HT-29 (cell line): ENCODE measurements at regions not wholly inside any gene's neighbourhood (a gene's known extent, or its start where the extent isn't known, plus 50 kb on each side); places are given as distances from the start of the nearest gene placed in this dataset.

Source experiments
- DNase-seq: peaks from one replicate; pipeline ENCODE4 v3.0.0-alpha.2; 2015; ENCODE audit warnings: low spot score

DNA sequence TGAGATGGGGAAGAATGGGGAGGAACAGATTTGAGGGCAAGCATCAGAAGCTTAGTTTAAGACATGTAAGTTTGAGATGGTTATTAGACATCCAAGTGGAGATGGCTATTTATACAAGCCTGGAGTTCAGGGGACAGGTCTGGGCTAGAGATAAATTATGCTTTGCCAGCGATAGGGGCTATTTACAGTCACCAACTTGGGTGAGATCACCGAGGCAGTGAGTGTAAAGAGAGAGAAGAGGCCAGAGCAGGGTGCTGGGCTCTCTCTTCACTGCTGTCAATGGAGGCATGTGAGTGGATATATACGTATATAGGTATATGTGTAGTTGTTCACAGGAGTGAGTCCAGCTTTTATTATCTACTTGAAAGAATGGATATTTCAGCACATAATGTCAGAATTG, 81.0 kb downstream of the QPCT start:
- DNase-seq: no peak

- no peak for DNase-seq
Observed at GRCh38 chr2:37427241-37427640, 82.8 kb downstream of the QPCT start.

DNA sequence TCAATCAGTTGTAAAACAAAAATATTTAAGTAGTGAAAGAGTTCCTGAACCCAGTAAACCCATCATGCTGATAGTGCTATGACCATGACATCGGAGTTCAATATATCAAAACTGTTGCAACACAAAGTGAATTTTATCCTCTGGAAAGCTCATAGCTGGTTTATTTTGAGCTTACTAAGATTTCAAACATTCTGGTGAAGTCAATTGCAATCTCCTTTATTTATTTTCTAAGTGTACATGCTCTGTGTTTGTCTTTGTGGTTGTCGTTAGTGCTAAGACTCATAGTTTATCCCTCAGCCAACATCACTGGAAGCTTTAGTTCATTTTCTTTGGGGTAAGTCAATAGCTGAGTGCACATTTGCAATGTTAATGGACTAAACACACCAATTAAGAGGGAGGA, 91.9 kb downstream of the QPCT start:
- no peak for DNase-seq

DNA sequence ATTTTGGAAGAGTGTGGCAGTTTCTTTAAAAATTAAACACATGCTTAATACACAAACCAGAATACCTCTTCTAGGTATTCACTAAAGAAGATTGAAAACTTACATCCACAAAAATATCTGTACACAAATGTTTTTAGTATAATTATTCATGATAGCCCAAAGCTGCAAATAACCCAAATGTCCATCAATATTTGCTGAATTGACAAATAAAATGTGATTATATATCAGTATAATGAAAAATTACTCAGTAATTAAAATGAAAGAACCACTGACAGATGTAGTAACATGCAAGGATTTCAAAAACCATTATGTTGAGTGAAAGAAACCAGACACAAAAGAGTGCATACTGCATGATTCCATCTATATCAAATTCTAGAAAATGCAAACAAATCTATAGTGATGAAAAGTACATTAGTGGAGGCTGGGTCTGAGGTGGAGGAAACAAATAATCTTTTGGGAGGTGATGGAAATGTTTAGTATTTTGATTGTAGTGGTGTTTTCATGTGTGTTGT, 94.8 kb downstream of the QPCT start:
- DNase-seq: no peak

DNA sequence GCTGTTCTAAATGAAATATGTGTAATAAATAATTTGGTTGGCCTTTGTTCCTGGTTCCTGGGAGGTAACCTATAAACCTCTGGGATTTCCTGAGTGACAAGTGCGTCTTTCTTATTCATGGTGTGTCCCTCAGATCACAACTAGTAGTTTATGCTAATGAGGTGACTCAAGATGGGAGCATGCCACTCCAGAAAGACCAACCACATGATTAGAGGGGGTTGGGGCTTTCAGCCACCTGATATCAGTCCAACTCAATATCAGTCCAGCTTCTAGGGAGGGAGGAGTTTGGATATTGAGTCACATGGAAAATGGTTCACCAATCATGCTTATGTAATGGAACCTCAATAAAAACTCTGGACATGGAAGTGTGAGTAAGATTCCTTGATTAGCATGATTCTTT, 96.6 kb downstream of the QPCT start:
- DNase-seq: no peak

DNA sequence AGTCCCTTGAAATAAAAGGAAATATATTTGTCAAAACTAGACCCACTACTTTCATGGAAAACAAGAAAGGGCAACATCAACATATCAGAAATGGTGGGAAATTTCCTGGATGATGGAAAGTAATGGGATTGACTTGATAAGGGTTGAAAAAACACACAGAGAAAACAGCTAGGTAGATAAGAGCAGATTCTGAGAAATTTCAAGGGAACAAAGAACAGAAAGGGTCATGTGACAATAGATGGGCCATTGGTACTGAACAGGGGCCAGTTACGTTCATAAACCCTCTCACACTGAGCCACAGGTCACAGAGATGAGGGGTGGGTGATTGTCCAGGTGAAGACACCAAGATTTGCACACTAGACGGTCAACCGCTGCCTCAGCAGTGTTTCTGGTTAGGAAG, 98.7 kb downstream of the QPCT start:
- no peak for DNase-seq

GRCh38 chr2:37447446-37447845, 103.0 kb downstream of the QPCT start:
- no peak for DNase-seq

GRCh38 chr2:37448342-37449120, 104.1 kb downstream of the QPCT start:
- no peak for DNase-seq

DNA sequence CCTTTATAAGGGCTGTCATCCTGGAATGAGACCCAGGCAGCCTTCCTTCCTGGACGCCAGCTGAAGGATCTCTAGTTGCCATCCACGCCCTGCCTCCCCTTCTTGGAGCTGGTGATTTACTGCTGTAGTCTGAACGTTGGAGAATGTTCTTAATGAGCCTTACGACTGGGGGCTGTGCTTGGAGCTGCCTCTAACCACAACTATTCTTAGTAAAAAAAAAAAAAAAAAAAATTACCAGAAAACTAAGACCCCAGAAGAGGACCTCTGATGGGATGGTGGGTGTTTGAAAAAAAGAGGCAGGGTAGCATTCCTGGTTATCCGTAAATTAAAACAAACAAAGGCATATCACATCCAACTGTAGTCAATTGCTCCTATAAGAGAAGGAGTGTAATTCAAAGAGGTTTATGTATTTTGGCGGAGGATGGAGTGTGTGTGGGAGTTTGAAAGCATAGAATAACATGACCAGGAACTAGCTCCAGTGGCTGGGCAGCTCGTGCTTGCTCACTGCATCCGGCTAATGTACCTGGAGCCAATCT, 105.4 kb downstream of the QPCT start:
- DNase-seq: no peak

- no peak for DNase-seq
Observed at GRCh38 chr2:37453027-37453426, 108.6 kb downstream of the QPCT start.

DNA sequence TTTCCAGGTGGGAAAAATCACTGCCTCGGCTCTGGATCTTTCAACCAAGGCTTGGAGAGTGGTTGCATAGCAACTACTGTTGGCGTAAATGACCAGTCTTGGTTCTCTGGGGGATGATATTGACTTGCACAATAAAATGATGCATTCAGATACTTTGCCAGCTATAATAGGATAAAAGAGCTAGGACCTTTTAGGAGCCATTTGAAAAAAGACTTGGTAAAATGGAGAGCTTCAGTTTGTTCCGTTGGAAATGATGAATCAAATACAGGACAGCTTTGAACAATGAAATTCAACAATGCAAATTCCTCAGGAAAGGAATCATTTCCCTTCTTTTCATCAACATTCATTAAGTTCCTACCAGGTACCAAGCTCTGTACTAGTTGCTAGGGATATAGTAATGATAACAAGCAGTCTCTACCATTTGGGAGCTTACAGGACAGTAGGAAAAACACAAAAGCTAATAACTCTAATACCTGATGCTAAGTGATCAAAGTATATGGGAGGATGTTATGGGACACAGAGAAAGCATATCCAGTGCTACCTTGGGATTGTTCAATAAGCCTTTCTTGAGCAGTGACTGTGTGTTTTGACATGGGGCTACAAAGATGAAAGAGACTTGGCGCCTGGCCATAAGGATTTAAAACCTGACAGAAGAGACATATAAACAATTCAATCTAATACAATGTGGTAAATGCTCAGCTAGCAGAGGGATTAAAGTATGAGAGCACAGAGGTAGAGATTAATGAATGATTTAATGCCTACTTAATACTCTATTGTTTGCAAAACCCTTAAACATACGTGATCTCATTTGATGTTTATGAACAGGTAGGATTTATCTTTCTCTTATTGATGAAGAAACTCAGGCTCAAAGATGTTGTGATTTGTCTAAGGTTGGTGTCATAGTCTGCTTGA, 110.7 kb downstream of the QPCT start:
- DNase-seq: no peak

- DNase-seq: no peak
Observed at GRCh38 chr2:37456479-37456878, 112.0 kb downstream of the QPCT start.

- no peak for DNase-seq
Observed at GRCh38 chr2:37457401-37457901, 113.0 kb downstream of the QPCT start.

- no peak for DNase-seq
Observed at GRCh38 chr2:37458133-37458532, 113.7 kb downstream of the QPCT start.

- DNase-seq: no peak
Observed at GRCh38 chr2:37459095-37459981, 114.9 kb downstream of the QPCT start.

DNA sequence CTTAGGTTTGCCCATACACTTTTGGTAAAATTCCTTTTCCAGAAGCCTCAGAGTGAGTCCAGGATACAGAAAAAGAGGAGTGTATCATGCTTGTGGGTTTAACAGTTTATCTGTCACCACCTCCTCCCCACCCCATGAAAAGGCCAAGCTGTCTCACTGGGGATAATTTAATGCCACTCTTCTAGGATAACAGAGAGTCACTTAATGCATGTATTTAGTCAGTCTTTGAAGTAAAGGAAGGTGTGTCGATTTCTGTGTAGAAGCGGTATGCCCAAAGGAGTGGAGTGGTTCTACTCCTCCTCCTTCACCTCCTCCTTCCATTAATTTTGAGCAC, 116.4 kb downstream of the QPCT start:
- DNase-seq: no peak

DNA sequence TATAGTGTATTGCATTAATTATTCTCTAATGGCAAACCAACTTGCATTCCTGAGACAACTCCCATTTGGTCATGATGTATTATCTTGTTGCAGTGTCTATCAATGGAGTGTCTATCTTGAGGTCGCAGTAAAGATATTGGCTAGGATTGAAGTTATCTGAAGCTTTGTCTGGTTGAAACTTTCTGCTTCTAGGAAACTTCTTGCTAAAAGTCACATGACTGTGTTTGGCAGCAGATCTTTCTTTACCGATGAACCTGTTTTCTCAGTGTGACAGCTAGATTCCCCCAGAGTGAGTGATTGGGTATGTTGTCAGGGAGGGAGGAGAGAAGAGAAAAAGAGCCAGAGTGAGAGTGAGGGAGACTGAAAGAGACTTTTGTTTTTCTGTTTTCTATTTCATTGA, 119.6 kb downstream of the QPCT start:
- no peak for DNase-seq

DNA sequence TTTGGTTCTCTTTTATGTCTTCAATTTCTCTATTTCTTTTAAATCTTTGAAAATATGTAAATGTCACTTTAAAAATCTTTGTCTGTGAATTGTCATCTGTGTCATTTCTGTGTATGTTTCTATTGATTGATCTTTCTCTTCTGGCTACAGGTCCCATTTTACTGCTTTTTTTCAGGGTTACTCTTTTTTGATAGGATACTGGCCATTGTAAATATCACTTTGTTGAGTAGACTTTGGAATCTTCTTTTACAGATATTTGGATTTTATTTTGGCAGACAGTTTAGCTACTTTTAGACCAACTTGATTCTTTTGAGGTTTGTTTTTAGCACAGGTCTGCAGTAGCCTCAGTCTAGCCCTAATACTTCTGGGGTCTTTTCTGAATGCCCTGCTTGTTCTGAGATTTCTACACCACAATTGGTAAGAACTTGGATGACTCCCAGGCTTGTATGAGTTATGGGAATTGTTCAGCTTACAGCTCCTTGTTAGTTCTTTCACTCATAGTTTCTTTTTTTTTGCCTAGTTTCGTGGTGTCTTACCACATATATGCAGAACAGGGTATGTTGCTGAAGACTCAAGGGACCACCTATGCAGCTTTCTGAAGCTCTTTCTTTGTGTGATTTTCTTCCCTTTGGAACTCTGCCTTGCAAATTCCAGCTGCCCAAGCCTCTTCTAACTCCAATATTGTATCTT, 122.2 kb downstream of the QPCT start:
- DNase-seq: no peak

DNA sequence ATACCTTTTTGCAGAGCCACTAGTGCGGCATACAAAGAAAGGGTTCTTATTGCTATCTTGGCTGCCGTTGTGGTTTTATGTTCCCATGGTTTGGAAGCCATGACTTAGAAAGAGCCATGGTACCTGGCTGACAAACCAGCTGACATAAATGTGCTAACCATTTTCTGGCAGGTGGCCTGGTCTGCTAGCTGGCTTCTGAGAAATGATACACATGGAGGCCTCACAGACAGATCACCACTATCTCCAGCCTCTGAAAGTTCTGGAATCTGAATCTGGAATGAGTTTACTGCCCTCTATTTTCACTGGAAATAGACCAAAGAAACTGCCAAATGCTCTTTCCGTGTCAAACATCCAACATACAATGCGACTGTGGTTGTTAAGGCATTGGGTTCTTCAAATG, 123.7 kb downstream of the QPCT start:
- DNase-seq: no peak

GRCh38 chr2:37469126-37469525, 124.7 kb downstream of the QPCT start:
- no peak for DNase-seq

GRCh38 chr2:37471104-37471503, 126.7 kb downstream of the QPCT start:
- no peak for DNase-seq
